H9 (cell line): ENCODE measurements at regions not wholly inside any gene's neighbourhood (a gene's known extent, or its start where the extent isn't known, plus 50 kb on each side); places are given as distances from the start of the nearest gene placed in this dataset.

Source experiments
- DNase-seq: peaks from one replicate; pipeline ENCODE4 v3.0.0-alpha.2; 2017
- H2AFZ ChIP-seq: one replicate; pipeline ENCODE4 v1.6.1; 2013; ENCODE audit warnings: mild to moderate bottlenecking, low read length, control low read depth, moderate library complexity
- H2AK5ac ChIP-seq: 2 replicates; pipeline ENCODE4 v1.6.1; 2013; ENCODE audit warnings: low read length, control low read depth, mixed read lengths; ENCODE audit not compliant: insufficient read length
- H2BK120ac ChIP-seq: one replicate; pipeline ENCODE4 v1.6.1; 2013; ENCODE audit warnings: low read depth, mild to moderate bottlenecking, low read length, control low read depth, inconsistent platforms; ENCODE audit not compliant: poor library complexity, severe bottlenecking
- H2BK12ac ChIP-seq: 2 replicates; pipeline ENCODE4 v1.6.1; 2013; ENCODE audit warnings: low read length, control low read depth, mixed read lengths, low read depth; ENCODE audit not compliant: insufficient read length
- H2BK15ac ChIP-seq: 2 replicates; pipeline ENCODE4 v1.6.1; 2013; ENCODE audit warnings: low read depth, low read length, control low read depth
- H2BK20ac ChIP-seq: one replicate; pipeline ENCODE4 v1.6.1; 2013; ENCODE audit warnings: low read depth, mild to moderate bottlenecking, low read length, control low read depth, inconsistent platforms; ENCODE audit not compliant: poor library complexity, severe bottlenecking
- H2BK5ac ChIP-seq: 2 replicates; pipeline ENCODE4 v1.6.1; 2013; ENCODE audit warnings: low read length, control low read depth, mixed read lengths; ENCODE audit not compliant: insufficient read length
- H3K14ac ChIP-seq: 2 replicates; pipeline ENCODE4 v1.6.1; 2013; ENCODE audit warnings: low read length, control low read depth; ENCODE audit not compliant: insufficient read depth
- H3K18ac ChIP-seq: 2 replicates; pipeline ENCODE4 v1.6.1; 2013; ENCODE audit warnings: low read depth, mild to moderate bottlenecking, mixed read lengths, low read length, control low read depth; ENCODE audit not compliant: insufficient read length
- H3K23ac ChIP-seq: 2 replicates; pipeline ENCODE4 v1.6.1; 2013; ENCODE audit warnings: low read length, control low read depth, mixed read lengths, low read depth; ENCODE audit not compliant: insufficient read length
- H3K23me2 ChIP-seq: 2 replicates; pipeline ENCODE4 v1.6.1; 2013; ENCODE audit warnings: low read depth, mild to moderate bottlenecking, mixed read lengths, low read length, control low read depth; ENCODE audit not compliant: insufficient read length, poor library complexity, severe bottlenecking
- H3K27ac ChIP-seq: 2 replicates; pipeline ENCODE4 v1.5.1; 2013; ENCODE audit warnings: low read length, control low read depth, mixed read lengths, low read depth; ENCODE audit not compliant: insufficient read length
- H3K27me3 ChIP-seq: 2 replicates; pipeline ENCODE4 v1.6.1; 2013; ENCODE audit warnings: low read length, control low read depth, inconsistent platforms; ENCODE audit not compliant: insufficient read depth
- H3K4ac ChIP-seq: 2 replicates; pipeline ENCODE4 v1.6.1; 2013; ENCODE audit warnings: low read depth, mild to moderate bottlenecking, control low read depth, inconsistent platforms, low read length, moderate library complexity
- H3K4me1 ChIP-seq: 2 replicates; pipeline ENCODE4 v1.6.1; 2013; ENCODE audit warnings: low read length, control low read depth, inconsistent platforms; ENCODE audit not compliant: insufficient read depth
- H3K4me2 ChIP-seq: 2 replicates; pipeline ENCODE4 v1.6.1; 2013; ENCODE audit warnings: low read length, control low read depth, mixed read lengths; ENCODE audit not compliant: insufficient read length, insufficient read depth
- H3K56ac ChIP-seq: 2 replicates; pipeline ENCODE4 v1.6.1; 2013; ENCODE audit warnings: low read depth, mild to moderate bottlenecking, mixed read lengths, low read length, control low read depth; ENCODE audit not compliant: insufficient read length
- H3K79me1 ChIP-seq: 2 replicates; pipeline ENCODE4 v1.6.1; 2013; ENCODE audit warnings: low read depth, mild to moderate bottlenecking, moderate library complexity, low read length, control low read depth, inconsistent platforms; ENCODE audit not compliant: insufficient read depth, poor library complexity, severe bottlenecking
- H3K79me2 ChIP-seq: 2 replicates; pipeline ENCODE4 v1.6.1; 2013; ENCODE audit warnings: low read length, control low read depth, inconsistent platforms; ENCODE audit not compliant: insufficient read depth
- H3K9ac ChIP-seq: 2 replicates; pipeline ENCODE4 v1.6.1; 2013; ENCODE audit warnings: low read length, control low read depth, mixed read lengths; ENCODE audit not compliant: insufficient read length; ENCODE audit errors: extremely low read depth
- H3K9me3 ChIP-seq: one replicate; pipeline ENCODE4 v1.6.1; 2013; ENCODE audit warnings: low read depth, low read length, inconsistent platforms; ENCODE audit not compliant: control insufficient read depth
- H3T11ph ChIP-seq: one replicate; pipeline ENCODE4 v1.6.1; 2013; ENCODE audit warnings: mild to moderate bottlenecking, low read length, control low read depth, inconsistent platforms
- H4K20me1 ChIP-seq: one replicate; pipeline ENCODE4 v1.6.1; 2013; ENCODE audit not compliant: control insufficient read depth, insufficient read length, insufficient read depth
- H4K5ac ChIP-seq: 2 replicates; pipeline ENCODE4 v1.6.1; 2013; ENCODE audit warnings: low read depth, mild to moderate bottlenecking, mixed read lengths, low read length, control low read depth; ENCODE audit not compliant: insufficient read length
- H4K8ac ChIP-seq: replicated peaks from 2 replicates; pipeline ENCODE4 v1.6.1; 2013; ENCODE audit warnings: low read length, control low read depth, mixed read lengths, low read depth; ENCODE audit not compliant: insufficient read length
- H4K91ac ChIP-seq: 2 replicates; pipeline ENCODE4 v1.6.1; 2013; ENCODE audit warnings: low read depth, mild to moderate bottlenecking, moderate library complexity, mixed read lengths, low read length, control low read depth; ENCODE audit not compliant: insufficient read length
- H3K27ac Mint-ChIP-seq, 3 experiments: 2 replicates in 2 of 3; 3 replicates in 1 of 3; pipeline ENCODE4 v1.8.0; 2020 to 2021; ENCODE audit warnings: mixed read lengths in 3 of 3, mild to moderate bottlenecking in 1 of 3, moderate library complexity in 1 of 3
- H3K27me3 Mint-ChIP-seq: 2 replicates; pipeline ENCODE4 v1.8.0; 2021; ENCODE audit warnings: low read depth, mild to moderate bottlenecking, moderate library complexity, mixed read lengths
- H3K36me3 Mint-ChIP-seq, 3 experiments: 2 replicates in 2 of 3; 3 replicates in 1 of 3; pipeline ENCODE4 v1.8.0; 2020 to 2021; ENCODE audit warnings: low read depth in 3 of 3, mixed read lengths in 3 of 3; ENCODE audit not compliant: insufficient read depth in 1 of 3
- H3K4me1 Mint-ChIP-seq, 2 experiments: 2 replicates each; pipeline ENCODE4 v1.8.0; 2020; ENCODE audit warnings: mixed read lengths in 2 of 2
- H3K4me3 Mint-ChIP-seq, 2 experiments: 2 replicates in 1 of 2; 3 replicates in 1 of 2; pipeline ENCODE4 v1.8.0; 2020 to 2021; ENCODE audit warnings: mild to moderate bottlenecking in 2 of 2, mixed read lengths in 2 of 2, moderate library complexity in 1 of 2
- H3K9me3 Mint-ChIP-seq, 2 experiments: 2 replicates in 1 of 2; 3 replicates in 1 of 2; pipeline ENCODE4 v1.8.0; 2020; ENCODE audit warnings: mild to moderate bottlenecking in 2 of 2, mixed read lengths in 2 of 2, moderate library complexity in 1 of 2
- CTCF ChIP-seq: fragments of 200-600 bp; sonication (generic); conservative IDR thresholded peaks from 3 replicates; pipeline ENCODE4 v1.8.0; 2021; ENCODE audit warnings: antibody characterized with exemption, mild to moderate bottlenecking
- WGBS: extraction: QIAGEN DNeasy Blood & Tissue Kit; methylation state at CpG from one replicate; pipeline ENCODE4 v1.1.7; 2013; ENCODE audit warnings: missing lambda C conversion rate, low lambda C conversion rate, mixed read lengths; ENCODE audit not compliant: insufficient read length; ENCODE audit errors: extremely low coverage; 5-methylcytosine and 5-hydroxymethylcytosine counted together

- Histone ChIP-seq H4K5ac (no peak overlapping the region), H2BK5ac (no peak overlapping the region), H3T11ph (no peak overlapping the region), H4K8ac (no peak overlapping the region), H2BK20ac (no peak overlapping the region), H2BK15ac (no peak overlapping the region), H2AFZ (no peak overlapping the region), H2AK5ac (no peak overlapping the region), H3K9me3 (no peaks in the 10 kb centered on the region), H3K27ac (no peak overlapping the region), H3K23me2 (no peaks in the 10 kb centered on the region), H3K14ac (no peak overlapping the region), H3K23ac (no peak overlapping the region), H3K4ac (no peak overlapping the region), H3K79me2 (no peaks in the 10 kb centered on the region), H4K20me1 (no peaks in the 10 kb centered on the region), H3K79me1 (no peaks in the 10 kb centered on the region), H3K4me1 (no peaks in the 10 kb centered on the region), H3K18ac (no peak overlapping the region), H3K56ac (no peak overlapping the region), H4K91ac (no peak overlapping the region), H3K4me2 (no peak overlapping the region), H2BK120ac (no peak overlapping the region), H3K27me3 (no peaks in the 10 kb centered on the region), H2BK12ac (no peak overlapping the region), H3K9ac (no peak overlapping the region)
- no CpG with 5 or more reads among the region's 6 CpGs for WGBS
- H3K9me3 Mint-ChIP-seq: no peaks in the 10 kb centered on the region
- no peak overlapping the region for H3K27ac Mint-ChIP-seq
- TF ChIP-seq CTCF: no peak
- H3K4me3 Mint-ChIP-seq: no peak overlapping the region
- no peak for DNase-seq
- no peaks in the 10 kb centered on the region for H3K36me3 Mint-ChIP-seq
- H3K27me3 Mint-ChIP-seq: no peaks in the 10 kb centered on the region
- peaks cover 0 to 4% of the 10 kb centered on the region in 2 experiments; a peak in 1 of 4 replicates for H3K4me1 Mint-ChIP-seq
These were observed 81.9 kb upstream of the RGS2 start for GRCh38 chr1:192726820-192727504.
